K562 (cell line): ENCODE measurements at regions not wholly inside any gene's neighbourhood (a gene's known extent, or its start where the extent isn't known, plus 50 kb on each side); places are given as distances from the start of the nearest gene placed in this dataset.
A peak's percentile ranks its signal among the peaks of the same experiment; 100 is the strongest.

ENCODE experiments used
- CLOCK ChIP-seq: fragments of 250-450 bp; sonication (Bioruptor Pico); IDR thresholded peaks from 2 replicates; pipeline ENCODE4 v1.4.0; 2020; ENCODE audit warnings: mild to moderate bottlenecking, moderate library complexity, borderline replicate concordance
- HOMEZ ChIP-seq: fragments of 250-450 bp; sonication (Bioruptor Pico); IDR thresholded peaks from 2 replicates; pipeline ENCODE4 v1.4.0; 2020; ENCODE audit warnings: mild to moderate bottlenecking, moderate library complexity
- MAFG ChIP-seq: fragments of 450-650 bp; conservative IDR thresholded peaks from 2 replicates; pipeline ENCODE4 v1.6.1; 2016; ENCODE audit warnings: missing genetic modification characterization, missing compliant biosample characterization
- SMC3 ChIP-seq: conservative IDR thresholded peaks from 2 replicates; pipeline ENCODE4 v1.6.1; 2011; ENCODE audit warnings: low read depth, low read length, improper control_type of control experiment; ENCODE audit not compliant: insufficient read depth
- XRCC3 ChIP-seq: fragments of 450-650 bp; IDR thresholded peaks from 2 replicates; pipeline ENCODE4 v1.6.1; 2017; ENCODE audit warnings: mild to moderate bottlenecking, moderate library complexity
- ZNF134 ChIP-seq: fragments of 250-450 bp; sonication (Bioruptor Pico); conservative IDR thresholded peaks from 2 replicates; pipeline ENCODE4 v1.4.0; 2020
- ZNF644 ChIP-seq: fragments of 200-800 bp; sonication (Bioruptor generic); IDR thresholded peaks from 2 replicates; pipeline ENCODE4 v1.6.1; 2016; ENCODE audit warnings: low read depth, missing genetic modification characterization, missing compliant biosample characterization

- TF ChIP-seq MAFG (peak; percentile 54), ZNF134 (CRISPR knock-in tag) (no peak), CLOCK (CRISPR knock-in tag) (no peak), XRCC3 (no peak), HOMEZ (no peak), ZNF644 (tag) (no peak), SMC3 (no peak)
- TF ChIP-seq, all 486 proteins: peak for 5
Measured at GRCh38 chr11:23988381-23989006, 508.4 kb upstream of the LUZP2 start (continued).
